K562 (cell line): ENCODE measurements at regions not wholly inside any gene's neighbourhood (a gene's known extent, or its start where the extent isn't known, plus 50 kb on each side); places are given as distances from the start of the nearest gene placed in this dataset.
A peak's percentile ranks its signal among the peaks of the same experiment; 100 is the strongest.

Experiments used
- ATAC-seq: fragments of 200-7000 bp; cut with Tn5 transposase; 3 replicates; pipeline ENCODE4 v1.9.1; 2020; ENCODE audit warnings: moderate library complexity
- BruUV-seq: library from RNA; stranded (reverse); fragments of 400-500 nt; replicated peaks from 2 replicates; lab custom pipeline; 2021; lab: Mats Ljungman, UMichigan
- CTCF ChIA-PET: fragments of 300-600 bp; formaldehyde crosslinking; extraction: SDS; loops from one replicate; lab custom pipeline; 2021; ENCODE audit warnings: low intra/inter-chr PET ratio; lab: Yijun Ruan, JAX
- POLR2A ChIA-PET: fragments of 300-600, 350-650 bp; sonication (Branson Sonifier 250); formaldehyde crosslinking; extraction: SDS; loops from one replicate; lab custom pipeline; 2021; ENCODE audit warnings: antibody characterized with exemption, inconsistent platforms; lab: Yijun Ruan, JAX
- DNase-seq, 4 experiments: peaks; one replicate each; pipeline versions ENCODE4 v3.0.0 to v3.0.0-alpha.2; 2011 to 2018; ENCODE audit warnings: low spot score in 3 of 4, mixed read lengths in 3 of 4; ENCODE audit errors: extremely low read depth in 1 of 4
- FAIRE-seq: peaks from 2 replicates; lab custom pipeline; 2011; peaks lifted over from hg19 to GRCh38; lab: Jason Lieb, UNC
- H2AFZ ChIP-seq: 2 replicates; pipeline ENCODE4 v1.6.0; 2011; ENCODE audit warnings: low read depth, low read length, control low read depth, inconsistent platforms
- H3K27ac ChIP-seq: fragments of 200-600 bp; 3 replicates; pipeline ENCODE4 v1.8.0; 2011; ENCODE audit warnings: low read depth, mild to moderate bottlenecking, control low read depth, inconsistent platforms, low read length, moderate library complexity, mixed read lengths; ENCODE audit errors: extremely low read depth
- H3K27me3 ChIP-seq, 2 experiments: fragments of 300-600 bp in 1 of 2; 2 replicates in 1 of 2; 3 replicates in 1 of 2; pipeline versions ENCODE4 v1.6.0 to v1.8.0; 2011; ENCODE audit warnings: inconsistent platforms in 2 of 2, low read length in 2 of 2, mild to moderate bottlenecking in 1 of 2, mixed read lengths in 1 of 2, moderate library complexity in 1 of 2; ENCODE audit not compliant: control insufficient read depth in 2 of 2, insufficient read depth in 2 of 2
- H3K36me3 ChIP-seq: fragments of 300-600 bp; 3 replicates; pipeline ENCODE4 v1.8.0; 2011; ENCODE audit warnings: mild to moderate bottlenecking, low read length, inconsistent platforms; ENCODE audit not compliant: control insufficient read depth, insufficient read depth
- H3K4me1 ChIP-seq, 2 experiments: fragments of 200-600 bp in 1 of 2; replicated peaks in 1 of 2; 2 replicates in 1 of 2; 3 replicates in 1 of 2; pipeline versions ENCODE4 v1.5.1 to v1.8.0; 2011; ENCODE audit warnings: inconsistent platforms in 2 of 2, low read length in 2 of 2, mild to moderate bottlenecking in 1 of 2, mixed read lengths in 1 of 2, moderate library complexity in 1 of 2; ENCODE audit not compliant: control insufficient read depth in 2 of 2, insufficient read depth in 2 of 2
- H3K4me2 ChIP-seq: 2 replicates; pipeline ENCODE4 v1.6.1; 2011; ENCODE audit warnings: low read length, control low read depth, inconsistent platforms, mixed read lengths; ENCODE audit not compliant: insufficient read depth
- H3K4me3 ChIP-seq: fragments of 200-600 bp; sonication (generic), shearing (Covaris generic); 2 replicates; pipeline ENCODE4 v1.5.1; 2016; ENCODE audit warnings: control low read depth, inconsistent platforms
- H3K79me2 ChIP-seq: fragments of 200-600 bp; 3 replicates; pipeline ENCODE4 v1.8.0; 2011; ENCODE audit warnings: low read length, inconsistent platforms; ENCODE audit not compliant: control insufficient read depth, insufficient read depth
- H3K9ac ChIP-seq, 2 experiments: 2 replicates each; pipeline versions ENCODE4 v1.6.0 to v1.6.1; 2011; ENCODE audit warnings: low read depth in 2 of 2, low read length in 2 of 2, control low read depth in 1 of 2, inconsistent platforms in 1 of 2, mild to moderate bottlenecking in 1 of 2, mixed read lengths in 1 of 2; ENCODE audit not compliant: insufficient read depth in 1 of 2
- H3K9me1 ChIP-seq: one replicate; pipeline ENCODE4 v1.6.0; 2011; ENCODE audit warnings: inconsistent platforms, mild to moderate bottlenecking, low read length, moderate library complexity; ENCODE audit not compliant: control insufficient read depth, insufficient read depth
- H3K9me3 ChIP-seq: replicated peaks from 2 replicates; pipeline ENCODE4 v1.5.1; 2011; ENCODE audit warnings: low read depth, low read length, inconsistent platforms; ENCODE audit not compliant: control insufficient read depth, insufficient read depth
- H4K20me1 ChIP-seq: replicated peaks from 2 replicates; pipeline ENCODE4 v1.6.1; 2011; ENCODE audit warnings: low read length, inconsistent platforms, mixed read lengths; ENCODE audit not compliant: control insufficient read depth, insufficient read depth
- CEBPG ChIP-seq, 3 experiments: fragments of 200-800 bp in 1 of 3; sonication (Bioruptor generic) in 1 of 3; sonication (generic) in 1 of 3; formaldehyde crosslinking in 1 of 3; IDR thresholded peaks in 2 of 3; conservative IDR thresholded peaks in 1 of 3; 2 replicates each; pipeline versions ENCODE4 v1.6.1 to v1.8.0; 2016 to 2022; ENCODE audit warnings: missing compliant biosample characterization in 2 of 3, missing genetic modification characterization in 2 of 3, mild to moderate bottlenecking in 1 of 3, missing genetic modification reagents in 1 of 3
- DDX20 ChIP-seq: fragments of 450-650 bp; IDR thresholded peaks from 2 replicates; pipeline ENCODE4 v1.6.1; 2016; ENCODE audit warnings: missing genetic modification characterization, low read depth, mild to moderate bottlenecking, missing compliant biosample characterization, moderate library complexity
- GABPB2 ChIP-seq: fragments of 250-450 bp; sonication (Bioruptor Pico); conservative IDR thresholded peaks from 2 replicates; pipeline ENCODE4 v1.5.1; 2021; ENCODE audit warnings: mild to moderate bottlenecking
- LEF1 ChIP-seq: fragments of 450-650 bp; IDR thresholded peaks from 2 replicates; pipeline ENCODE4 v1.6.1; 2016; ENCODE audit warnings: mild to moderate bottlenecking
- NCOR1 ChIP-seq: fragments of 450-650 bp; IDR thresholded peaks from 2 replicates; pipeline ENCODE4 v1.6.1; 2016; ENCODE audit warnings: mild to moderate bottlenecking, moderate library complexity
- RAD51 ChIP-seq: fragments of 450-650 bp; IDR thresholded peaks from 2 replicates; pipeline ENCODE4 v1.7.1; 2016; ENCODE audit warnings: low read depth, mild to moderate bottlenecking, borderline replicate concordance
- RBM25 ChIP-seq: fragments of 200-400 bp; formaldehyde crosslinking; IDR thresholded peaks from 2 replicates; pipeline ENCODE4 v1.6.1; 2018; ENCODE audit warnings: low read length, low read depth, moderate library complexity; ENCODE audit not compliant: severe bottlenecking
- ZNF175 ChIP-seq: fragments of 200-800 bp; sonication (Bioruptor generic); IDR thresholded peaks from 2 replicates; pipeline ENCODE4 v1.6.1; 2016; ENCODE audit warnings: low read depth, mild to moderate bottlenecking, missing genetic modification characterization, missing compliant biosample characterization
- WGBS: fragments of 100-300 bp; shearing (Covaris generic); methylation state at CpG from one replicate; pipeline ENCODE4 v1.1.6; 2016; ENCODE audit warnings: low coverage, mixed read lengths; ENCODE audit not compliant: insufficient coverage; ENCODE audit errors: missing lambda C conversion rate; 5-methylcytosine and 5-hydroxymethylcytosine counted together
- in situ Hi-C: fragments of 300-500 bp; cut with MboI; formaldehyde crosslinking; loops from 4 replicates; pipeline ENCODE4 v1.15.0; 2018; ENCODE audit warnings: inconsistent platforms, mixed read lengths
- intact Hi-C: fragments of 100-400 bp; cut with micrococcal nuclease; formaldehyde crosslinking; loops from 2 replicates; pipeline ENCODE4 v1.14.2; 2022
- TF ChIP-seq, protein P1 (sequence below): sonication (generic); formaldehyde crosslinking; IDR thresholded peaks from 2 replicates; pipeline ENCODE4 v1.9.0; 2022; ENCODE audit warnings: mild to moderate bottlenecking, missing genetic modification reagents

- Histone ChIP-seq H3K79me2 (no peaks in the 10 kb centered on the region), H2AFZ (no peak overlapping the region), H4K20me1 (no peaks in the 10 kb centered on the region; the same call in 1 of the 2 replicates), H3K9me3 (no peaks in the 10 kb centered on the region), H3K9ac (no peak overlapping the region), H3K4me1 (no peaks in the 10 kb centered on the region), H3K4me2 (no peak overlapping the region), H3K36me3 (no peaks in the 10 kb centered on the region), H3K27ac (no peak overlapping the region), H3K27me3 (peaks cover 18 to 36% of the 10 kb centered on the region in 2 experiments; a peak in 4 of 5 replicates), H3K4me3 (no peak overlapping the region), H3K9me1 (no peaks in the 10 kb centered on the region)
- CTCF ChIA-PET = no interaction called here
- DNase-seq (no peak), FAIRE-seq (no peak), ATAC-seq (no peak)
- intact Hi-C loops = no loop called here
- WGBS = 2% methylated on average over 14 of the region's 14 CpGs
- BruUV-seq = no TSS peak
- in situ Hi-C loops = no loop called here
- POLR2A ChIA-PET = no interaction called here
- no peak for TF ChIP-seq CEBPG (CRISPR knock-in tag; IDR thresholded peaks at IDR 0.05)
- 0 out of 4 replicates have a peak, but pooled peaks of 1 of the 2 experiments have one; percentile 6 for TF ChIP-seq CEBPG (tag; conservative IDR thresholded peaks at IDR 0.05 in 1 of 2, IDR thresholded peaks at IDR 0.05 in 1 of 2)
- TF ChIP-seq LEF1 = no peak
- no peak for TF ChIP-seq DDX20 (tag)
Observed at GRCh38 chr20:56827763-56828162, 198.7 kb downstream of the TFAP2C start.

DNA sequence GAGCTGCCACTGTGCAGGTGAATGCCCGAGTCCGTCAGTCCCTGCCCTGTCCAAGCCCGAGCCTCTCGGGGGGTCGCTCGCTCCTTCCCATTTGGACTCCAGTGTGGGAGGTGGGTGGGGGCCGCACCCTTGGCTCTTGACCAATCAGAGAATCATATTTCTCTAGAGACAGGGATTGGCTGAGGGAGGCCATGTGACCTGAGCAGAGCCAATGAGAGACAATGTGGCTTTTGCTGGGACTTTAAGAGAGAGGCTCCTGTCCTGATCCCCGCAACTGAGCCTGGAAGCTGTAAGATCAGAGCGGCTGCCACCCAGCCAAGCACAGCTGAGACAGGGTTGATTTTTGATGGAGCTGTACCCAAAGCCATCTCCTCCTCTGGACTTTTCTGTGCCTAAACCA, 199.3 kb downstream of the TFAP2C start:
- Histone ChIP-seq H4K20me1 (no peaks in the 10 kb centered on the region; the same call in 1 of the 2 replicates), H3K9me1 (no peaks in the 10 kb centered on the region), H2AFZ (0 out of 2 replicates have a peak overlapping the region, but pooled peaks have one; percentile 40), H3K9me3 (no peaks in the 10 kb centered on the region), H3K4me3 (no peak overlapping the region), H3K4me2 (no peak overlapping the region; the same call in 1 of the 2 replicates), H3K4me1 (no peaks in the 10 kb centered on the region), H3K27ac (no peak overlapping the region), H3K79me2 (no peaks in the 10 kb centered on the region), H3K36me3 (no peaks in the 10 kb centered on the region), H3K9ac (no peak overlapping the region), H3K27me3 (peaks cover 18 to 41% of the 10 kb centered on the region in 2 experiments; a peak in 4 of 5 replicates)
- CTCF ChIA-PET = no interaction called here
- intact Hi-C loops = no loop called here
- DNase-seq (peak; percentile 10 to 67 (median 62)), FAIRE-seq (no peak), ATAC-seq (peak; percentile 93)
- WGBS = 0% methylated on average over 9 of the region's 9 CpGs
- in situ Hi-C loops = no loop called here
- POLR2A ChIA-PET = interaction anchor here (0.6 kb wide), 1 partner anchor 144 kb away, joined by 3 read pairs; no protein-coding TSS in a partner anchor
- BruUV-seq = no TSS peak
- TF ChIP-seq, protein P1, sequence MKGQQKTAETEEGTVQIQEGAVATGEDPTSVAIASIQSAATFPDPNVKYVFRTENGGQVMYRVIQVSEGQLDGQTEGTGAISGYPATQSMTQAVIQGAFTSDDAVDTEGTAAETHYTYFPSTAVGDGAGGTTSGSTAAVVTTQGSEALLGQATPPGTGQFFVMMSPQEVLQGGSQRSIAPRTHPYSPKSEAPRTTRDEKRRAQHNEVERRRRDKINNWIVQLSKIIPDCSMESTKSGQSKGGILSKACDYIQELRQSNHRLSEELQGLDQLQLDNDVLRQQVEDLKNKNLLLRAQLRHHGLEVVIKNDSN (CRISPR knock-in tag) = peak; percentile 69
- peak; percentile 22 for TF ChIP-seq RBM25
- TF ChIP-seq GABPB2 (CRISPR knock-in tag) = no peak
- TF ChIP-seq ZNF175 (CRISPR knock-in tag) = no peak
- peak; percentile 75; the same call in 1 of the 2 replicates for TF ChIP-seq RAD51
- TF ChIP-seq NCOR1 = no peak
